HCT116 (cell line): ENCODE measurements at regions not wholly inside any gene's neighbourhood (a gene's known extent, or its start where the extent isn't known, plus 50 kb on each side); places are given as distances from the start of the nearest gene placed in this dataset.

Source experiments
- ATAC-seq: fragments of 200-7000 bp; cut with Tn5 transposase; 2 replicates; pipeline ENCODE4 v1.9.1; 2020; ENCODE audit warnings: mild to moderate bottlenecking, moderate library complexity
- BruUV-seq: library from RNA; stranded (reverse); fragments of 400-500 nt; replicated peaks from 2 replicates; lab custom pipeline; 2021; lab: Mats Ljungman, UMichigan
- CTCF ChIA-PET: fragments of 300-600 bp; sonication (Branson Sonifier 250); formaldehyde crosslinking; loops from one replicate; lab custom pipeline; 2021; ENCODE audit warnings: antibody characterized with exemption; lab: Charles Lee
- POLR2A ChIA-PET: fragments of 300-600, 350-600 bp; sonication (Branson Sonifier 250); formaldehyde crosslinking; loops from one replicate; lab custom pipeline; 2021; ENCODE audit warnings: antibody characterized with exemption; lab: Charles Lee
- RAD21 ChIA-PET, 2 experiments: fragments of 300-600 bp; sonication (Branson Sonifier 250); formaldehyde crosslinking; loops; one replicate each; lab custom pipeline; 2023; ENCODE audit warnings: low total read pairs in 2 of 2; ENCODE audit not compliant: uncharacterized antibody in 2 of 2, unreplicated experiment in 2 of 2, low non-redundant PET in 1 of 2; lab: Charles Lee
- DNase-seq: peaks from one replicate; pipeline ENCODE4 v3.0.0-alpha.2; 2010; ENCODE audit warnings: low read depth, low spot score
- H2AFZ ChIP-seq: fragments of 200-600 bp; shearing (Covaris generic), sonication (generic); 2 replicates; pipeline ENCODE4 v1.6.1; 2017; ENCODE audit warnings: low read depth, mixed run types, mixed read lengths, antibody characterized with exemption, low read length; ENCODE audit not compliant: poor library complexity, severe bottlenecking
- H3K27ac ChIP-seq: 2 replicates; pipeline ENCODE4 v1.5.1; 2012; ENCODE audit warnings: low read depth, low read length
- H3K27me3 ChIP-seq: fragments of 200-600 bp; sonication (generic); 2 replicates; pipeline ENCODE4 v1.6.1; 2016; ENCODE audit warnings: mixed run types, low read length, mixed read lengths; ENCODE audit not compliant: insufficient read depth
- H3K36me3 ChIP-seq, 2 experiments: fragments of 200-500 bp in 1 of 2; fragments of 200-600 bp in 1 of 2; sonication (Bioruptor generic) in 1 of 2; sonication (generic) in 1 of 2; 2 replicates each; pipeline versions ENCODE4 v1.5.1 to v1.6.1; 2014 to 2016; ENCODE audit warnings: low read length in 2 of 2, inconsistent platforms in 1 of 2, mixed read lengths in 1 of 2, mixed run types in 1 of 2; ENCODE audit not compliant: insufficient read depth in 2 of 2, control insufficient read depth in 1 of 2
- H3K4me1 ChIP-seq, 2 experiments: fragments of 200-600 bp in 1 of 2; sonication (generic) in 1 of 2; 2 replicates each; pipeline versions ENCODE4 v1.5.1 to v1.6.1; 2012 to 2017; ENCODE audit warnings: low read length in 2 of 2, inconsistent platforms in 1 of 2, mild to moderate bottlenecking in 1 of 2, mixed read lengths in 1 of 2, mixed run types in 1 of 2, moderate library complexity in 1 of 2; ENCODE audit not compliant: insufficient read depth in 2 of 2, control insufficient read depth in 1 of 2
- H3K4me2 ChIP-seq: fragments of 200-600 bp; sonication (generic); 2 replicates; pipeline ENCODE4 v1.6.1; 2017; ENCODE audit warnings: mixed run types, low read length, mixed read lengths
- H3K4me3 ChIP-seq, 2 experiments: fragments of 200-600 bp in 1 of 2; sonication (generic) in 1 of 2; replicated peaks in 1 of 2; 2 replicates each; pipeline ENCODE4 v1.5.1; 2011 to 2016; ENCODE audit warnings: low read length in 2 of 2, control low read depth in 1 of 2, low read depth in 1 of 2, mild to moderate bottlenecking in 1 of 2, mixed read lengths in 1 of 2, mixed run types in 1 of 2
- H3K79me2 ChIP-seq: fragments of 200-600 bp; sonication (generic); 2 replicates; pipeline ENCODE4 v1.6.1; 2017; ENCODE audit warnings: mild to moderate bottlenecking, mixed run types, low read length, moderate library complexity, mixed read lengths; ENCODE audit not compliant: insufficient read depth
- H3K9ac ChIP-seq: fragments of 200-600 bp; sonication (generic); 2 replicates; pipeline ENCODE4 v1.6.1; 2016; ENCODE audit warnings: low read length, mixed read lengths
- H3K9me2 ChIP-seq: fragments of 200-600 bp; sonication (generic), shearing (Covaris generic); 2 replicates; pipeline ENCODE4 v1.6.1; 2017; ENCODE audit warnings: mixed run types, mild to moderate bottlenecking, moderate library complexity; ENCODE audit not compliant: insufficient read depth
- H3K9me3 ChIP-seq, 2 experiments: fragments of 200-500 bp in 1 of 2; fragments of 200-600 bp in 1 of 2; sonication (Bioruptor generic) in 1 of 2; sonication (generic) in 1 of 2; 2 replicates each; pipeline ENCODE4 v1.6.1; 2014 to 2017; ENCODE audit warnings: low read length in 2 of 2, mixed read lengths in 2 of 2, inconsistent platforms in 1 of 2, low read depth in 1 of 2, mild to moderate bottlenecking in 1 of 2, mixed run types in 1 of 2, moderate library complexity in 1 of 2; ENCODE audit not compliant: control insufficient read depth in 1 of 2, insufficient read depth in 1 of 2
- H4K20me1 ChIP-seq: fragments of 200-600 bp; sonication (generic), shearing (Covaris generic); 2 replicates; pipeline ENCODE4 v1.6.1; 2017; ENCODE audit warnings: mixed run types, mild to moderate bottlenecking, moderate library complexity; ENCODE audit not compliant: insufficient read depth
- CBX3 ChIP-seq: IDR thresholded peaks from 2 replicates; pipeline ENCODE4 v1.6.1; 2012; ENCODE audit warnings: low read depth
- CEBPB ChIP-seq: IDR thresholded peaks from 2 replicates; pipeline ENCODE4 v1.6.1; 2012; ENCODE audit warnings: low read depth
- EGR1 ChIP-seq: IDR thresholded peaks from 2 replicates; pipeline ENCODE4 v1.6.1; 2012; ENCODE audit warnings: low read depth
- EZH2 ChIP-seq: fragments of 200-600 bp; sonication (generic); IDR thresholded peaks from 2 replicates; pipeline ENCODE4 v1.6.1; 2017; ENCODE audit warnings: antibody characterized with exemption, mixed run types
- EZH2phosphoT487 ChIP-seq: fragments of 200-600 bp; IDR thresholded peaks from 2 replicates; pipeline ENCODE4 v1.6.1; 2018; ENCODE audit warnings: antibody characterized with exemption, borderline replicate concordance
- FOSL1 ChIP-seq: IDR thresholded peaks from 2 replicates; pipeline ENCODE4 v1.6.1; 2012; ENCODE audit warnings: low read depth
- JUND ChIP-seq: IDR thresholded peaks from 2 replicates; pipeline ENCODE4 v1.6.1; 2012
- POLR2A ChIP-seq: IDR thresholded peaks from 2 replicates; pipeline ENCODE4 v1.7.0; 2011; ENCODE audit warnings: borderline replicate concordance; ENCODE audit not compliant: insufficient read depth, insufficient read length; ENCODE audit errors: extremely low read depth
- POLR2AphosphoS5 ChIP-seq: IDR thresholded peaks from 2 replicates; pipeline ENCODE4 v1.6.1; 2011; ENCODE audit warnings: mild to moderate bottlenecking, low read depth, low read length, moderate library complexity
- RAD21 ChIP-seq: IDR thresholded peaks from 2 replicates; pipeline ENCODE4 v1.6.1; 2012; ENCODE audit warnings: low read depth, mild to moderate bottlenecking
- SIN3A ChIP-seq: IDR thresholded peaks from 2 replicates; pipeline ENCODE4 v1.6.1; 2012; ENCODE audit warnings: low read depth
- SRF ChIP-seq: IDR thresholded peaks from 2 replicates; pipeline ENCODE4 v1.6.1; 2012; ENCODE audit warnings: low read depth
- TCF7L2 ChIP-seq: IDR thresholded peaks from 2 replicates; pipeline ENCODE4 v1.7.0; 2011; ENCODE audit warnings: borderline replicate concordance, inconsistent platforms; ENCODE audit not compliant: insufficient read depth, insufficient read length; ENCODE audit errors: extremely low read depth
- ZNF274 ChIP-seq: fragments of 200-500 bp; sonication (Bioruptor generic); IDR thresholded peaks from 2 replicates; pipeline ENCODE4 v1.6.1; 2014; ENCODE audit warnings: mild to moderate bottlenecking, low read depth, low read length, inconsistent platforms
- intact Hi-C: fragments of 100-400 bp; cut with micrococcal nuclease; formaldehyde crosslinking; loops from 2 replicates; pipeline ENCODE4 v1.10.0; 2022
- TF ChIP-seq, protein P1 (sequence below): IDR thresholded peaks from 2 replicates; pipeline ENCODE4 v1.6.1; 2012
- TF ChIP-seq, protein P2 (sequence below): IDR thresholded peaks from 2 replicates; pipeline ENCODE4 v1.6.1; 2012
- TF ChIP-seq, protein P3 (sequence below): IDR thresholded peaks from 2 replicates; pipeline ENCODE4 v1.6.1; 2012; ENCODE audit warnings: low read depth
- TF ChIP-seq, protein P4 (sequence below), 3 experiments: fragments of 200-600 bp in 1 of 3; sonication (generic) in 1 of 3; IDR thresholded peaks in 2 of 3; conservative IDR thresholded peaks in 1 of 3; 2 replicates each; pipeline ENCODE4 v1.5.1; 2012 to 2017; ENCODE audit warnings: low read depth in 2 of 3, low read length in 2 of 3, antibody characterized with exemption in 1 of 3, borderline replicate concordance in 1 of 3, control low read depth in 1 of 3, mild to moderate bottlenecking in 1 of 3, mixed read lengths in 1 of 3, mixed run types in 1 of 3, moderate library complexity in 1 of 3; ENCODE audit not compliant: insufficient read depth in 1 of 3
- TF ChIP-seq, protein P5 (sequence below): IDR thresholded peaks from 2 replicates; pipeline ENCODE4 v1.6.1; 2011; ENCODE audit warnings: mild to moderate bottlenecking, low read length, moderate library complexity; ENCODE audit not compliant: insufficient replicate concordance; ENCODE audit errors: extremely low read depth

DNA sequence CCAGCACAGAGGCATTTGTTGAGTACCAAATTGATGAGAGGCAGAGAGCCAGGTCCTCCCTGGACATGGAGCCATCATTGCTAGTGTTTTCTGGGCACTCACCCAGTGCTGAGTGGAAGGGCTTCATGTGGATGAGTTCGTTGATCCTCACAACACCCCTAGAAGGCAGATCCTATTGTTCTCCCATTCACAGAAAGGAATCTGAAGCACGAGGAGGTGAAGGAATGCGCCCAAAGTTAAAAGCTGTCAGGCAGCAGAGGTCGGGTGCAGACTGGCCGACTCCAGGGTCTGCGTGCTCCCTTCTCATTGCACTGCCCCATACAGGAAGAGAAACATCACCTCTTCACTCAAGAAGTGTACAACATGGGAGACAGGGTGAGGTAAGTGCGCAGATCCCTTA is 153.5 kb upstream of the TNPO1 start (continued):
- TF ChIP-seq FOSL1 (no peak), POLR2A (no peak), EZH2phosphoT487 (no peak), EGR1 (no peak), SRF (no peak)
- TF ChIP-seq, protein P1, sequence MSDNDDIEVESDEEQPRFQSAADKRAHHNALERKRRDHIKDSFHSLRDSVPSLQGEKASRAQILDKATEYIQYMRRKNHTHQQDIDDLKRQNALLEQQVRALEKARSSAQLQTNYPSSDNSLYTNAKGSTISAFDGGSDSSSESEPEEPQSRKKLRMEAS, result no peak
- TF ChIP-seq, all 23 proteins: peak for 0

DNA sequence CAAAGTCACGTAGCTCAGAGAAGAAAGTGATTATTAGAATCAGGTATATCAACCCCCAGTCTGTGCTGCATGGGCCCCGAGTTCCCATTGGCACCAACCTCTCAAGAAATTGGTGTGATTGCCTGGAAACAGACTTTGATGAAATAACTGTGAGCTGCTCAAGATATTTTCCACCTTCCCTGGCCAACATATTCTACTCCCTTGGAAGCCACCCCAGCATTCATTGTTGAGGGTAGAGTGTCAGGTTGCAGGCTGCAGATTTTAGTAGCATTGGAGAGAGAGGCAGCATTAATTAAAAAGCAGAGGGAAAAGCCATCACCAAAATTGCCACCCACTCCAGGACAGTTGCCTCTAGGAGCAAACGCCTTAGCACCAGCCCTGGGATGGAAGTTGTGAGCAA is 154.2 kb upstream of the TNPO1 start:
- Histone ChIP-seq H3K79me2 (no peaks in the 10 kb centered on the region), H3K36me3 (no peaks in the 10 kb centered on the region), H3K4me1 (no peaks in the 10 kb centered on the region), H3K9me3 (no peaks in the 10 kb centered on the region), H3K9ac (no peak overlapping the region), H2AFZ (no peak overlapping the region), H3K27me3 (peaks cover 4% of the 10 kb centered on the region; the same call in 1 of the 2 replicates), H3K4me2 (no peak overlapping the region), H4K20me1 (no peaks in the 10 kb centered on the region), H3K9me2 (no peaks in the 10 kb centered on the region), H3K4me3 (no peak overlapping the region), H3K27ac (no peak overlapping the region)
- ChIA-PET RAD21 (no interaction called here), CTCF (no interaction called here), POLR2A (no interaction called here)
- BruUV-seq, result no TSS peak
- DNase-seq (no peak), ATAC-seq (no peak)
- intact Hi-C loops, result no loop called here
- TF ChIP-seq POLR2A, result no peak
- no peak for TF ChIP-seq CBX3
- TF ChIP-seq, protein P2, sequence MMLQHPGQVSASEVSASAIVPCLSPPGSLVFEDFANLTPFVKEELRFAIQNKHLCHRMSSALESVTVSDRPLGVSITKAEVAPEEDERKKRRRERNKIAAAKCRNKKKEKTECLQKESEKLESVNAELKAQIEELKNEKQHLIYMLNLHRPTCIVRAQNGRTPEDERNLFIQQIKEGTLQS, result no peak
- no peak for TF ChIP-seq JUND
- no peak for TF ChIP-seq EGR1
- TF ChIP-seq CEBPB, result no peak
- TF ChIP-seq TCF7L2, result no peak
- no peak for TF ChIP-seq POLR2AphosphoS5
- TF ChIP-seq EZH2, result no peak
- TF ChIP-seq, protein P3, sequence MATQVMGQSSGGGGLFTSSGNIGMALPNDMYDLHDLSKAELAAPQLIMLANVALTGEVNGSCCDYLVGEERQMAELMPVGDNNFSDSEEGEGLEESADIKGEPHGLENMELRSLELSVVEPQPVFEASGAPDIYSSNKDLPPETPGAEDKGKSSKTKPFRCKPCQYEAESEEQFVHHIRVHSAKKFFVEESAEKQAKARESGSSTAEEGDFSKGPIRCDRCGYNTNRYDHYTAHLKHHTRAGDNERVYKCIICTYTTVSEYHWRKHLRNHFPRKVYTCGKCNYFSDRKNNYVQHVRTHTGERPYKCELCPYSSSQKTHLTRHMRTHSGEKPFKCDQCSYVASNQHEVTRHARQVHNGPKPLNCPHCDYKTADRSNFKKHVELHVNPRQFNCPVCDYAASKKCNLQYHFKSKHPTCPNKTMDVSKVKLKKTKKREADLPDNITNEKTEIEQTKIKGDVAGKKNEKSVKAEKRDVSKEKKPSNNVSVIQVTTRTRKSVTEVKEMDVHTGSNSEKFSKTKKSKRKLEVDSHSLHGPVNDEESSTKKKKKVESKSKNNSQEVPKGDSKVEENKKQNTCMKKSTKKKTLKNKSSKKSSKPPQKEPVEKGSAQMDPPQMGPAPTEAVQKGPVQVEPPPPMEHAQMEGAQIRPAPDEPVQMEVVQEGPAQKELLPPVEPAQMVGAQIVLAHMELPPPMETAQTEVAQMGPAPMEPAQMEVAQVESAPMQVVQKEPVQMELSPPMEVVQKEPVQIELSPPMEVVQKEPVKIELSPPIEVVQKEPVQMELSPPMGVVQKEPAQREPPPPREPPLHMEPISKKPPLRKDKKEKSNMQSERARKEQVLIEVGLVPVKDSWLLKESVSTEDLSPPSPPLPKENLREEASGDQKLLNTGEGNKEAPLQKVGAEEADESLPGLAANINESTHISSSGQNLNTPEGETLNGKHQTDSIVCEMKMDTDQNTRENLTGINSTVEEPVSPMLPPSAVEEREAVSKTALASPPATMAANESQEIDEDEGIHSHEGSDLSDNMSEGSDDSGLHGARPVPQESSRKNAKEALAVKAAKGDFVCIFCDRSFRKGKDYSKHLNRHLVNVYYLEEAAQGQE, result no peak
- TF ChIP-seq, protein P4, sequence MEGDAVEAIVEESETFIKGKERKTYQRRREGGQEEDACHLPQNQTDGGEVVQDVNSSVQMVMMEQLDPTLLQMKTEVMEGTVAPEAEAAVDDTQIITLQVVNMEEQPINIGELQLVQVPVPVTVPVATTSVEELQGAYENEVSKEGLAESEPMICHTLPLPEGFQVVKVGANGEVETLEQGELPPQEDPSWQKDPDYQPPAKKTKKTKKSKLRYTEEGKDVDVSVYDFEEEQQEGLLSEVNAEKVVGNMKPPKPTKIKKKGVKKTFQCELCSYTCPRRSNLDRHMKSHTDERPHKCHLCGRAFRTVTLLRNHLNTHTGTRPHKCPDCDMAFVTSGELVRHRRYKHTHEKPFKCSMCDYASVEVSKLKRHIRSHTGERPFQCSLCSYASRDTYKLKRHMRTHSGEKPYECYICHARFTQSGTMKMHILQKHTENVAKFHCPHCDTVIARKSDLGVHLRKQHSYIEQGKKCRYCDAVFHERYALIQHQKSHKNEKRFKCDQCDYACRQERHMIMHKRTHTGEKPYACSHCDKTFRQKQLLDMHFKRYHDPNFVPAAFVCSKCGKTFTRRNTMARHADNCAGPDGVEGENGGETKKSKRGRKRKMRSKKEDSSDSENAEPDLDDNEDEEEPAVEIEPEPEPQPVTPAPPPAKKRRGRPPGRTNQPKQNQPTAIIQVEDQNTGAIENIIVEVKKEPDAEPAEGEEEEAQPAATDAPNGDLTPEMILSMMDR (IDR thresholded peaks at IDR 0.05 in 2 of 3, conservative IDR thresholded peaks at IDR 0.05 in 1 of 3; ENCODE audit: borderline replicate concordance in 1 of 3, insufficient read depth in 1 of 3, low read depth in 2 of 3, low read length in 2 of 3), result no peak
- TF ChIP-seq, protein P5, sequence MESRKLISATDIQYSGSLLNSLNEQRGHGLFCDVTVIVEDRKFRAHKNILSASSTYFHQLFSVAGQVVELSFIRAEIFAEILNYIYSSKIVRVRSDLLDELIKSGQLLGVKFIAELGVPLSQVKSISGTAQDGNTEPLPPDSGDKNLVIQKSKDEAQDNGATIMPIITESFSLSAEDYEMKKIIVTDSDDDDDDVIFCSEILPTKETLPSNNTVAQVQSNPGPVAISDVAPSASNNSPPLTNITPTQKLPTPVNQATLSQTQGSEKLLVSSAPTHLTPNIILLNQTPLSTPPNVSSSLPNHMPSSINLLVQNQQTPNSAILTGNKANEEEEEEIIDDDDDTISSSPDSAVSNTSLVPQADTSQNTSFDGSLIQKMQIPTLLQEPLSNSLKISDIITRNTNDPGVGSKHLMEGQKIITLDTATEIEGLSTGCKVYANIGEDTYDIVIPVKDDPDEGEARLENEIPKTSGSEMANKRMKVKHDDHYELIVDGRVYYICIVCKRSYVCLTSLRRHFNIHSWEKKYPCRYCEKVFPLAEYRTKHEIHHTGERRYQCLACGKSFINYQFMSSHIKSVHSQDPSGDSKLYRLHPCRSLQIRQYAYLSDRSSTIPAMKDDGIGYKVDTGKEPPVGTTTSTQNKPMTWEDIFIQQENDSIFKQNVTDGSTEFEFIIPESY, result no peak
- TF ChIP-seq RAD21, result no peak
- TF ChIP-seq SIN3A, result no peak
- no peak for TF ChIP-seq EZH2phosphoT487
- no peak for TF ChIP-seq ZNF274
